NCI-H748 treated with DMSO at 0.1 percent for 48 hours (cell line): ENCODE measurements at regions not wholly inside any gene's neighbourhood (a gene's known extent, or its start where the extent isn't known, plus 50 kb on each side); places are given as distances from the start of the nearest gene placed in this dataset.
"Not testable (repeated sequence)": the region's sequence is repeated elsewhere in the genome, so short reads cannot be mapped to it uniquely, and the experiment has no call there.

ENCODE experiments used
- DNase-seq: peaks from one replicate; lab custom pipeline; 2025; lab: John Stamatoyannopoulos, UW

- DNase-seq = not testable (repeated sequence)
Observed at GRCh38 chr15:24311692-24312091, 363.9 kb upstream of the NPAP1 start.

DNA sequence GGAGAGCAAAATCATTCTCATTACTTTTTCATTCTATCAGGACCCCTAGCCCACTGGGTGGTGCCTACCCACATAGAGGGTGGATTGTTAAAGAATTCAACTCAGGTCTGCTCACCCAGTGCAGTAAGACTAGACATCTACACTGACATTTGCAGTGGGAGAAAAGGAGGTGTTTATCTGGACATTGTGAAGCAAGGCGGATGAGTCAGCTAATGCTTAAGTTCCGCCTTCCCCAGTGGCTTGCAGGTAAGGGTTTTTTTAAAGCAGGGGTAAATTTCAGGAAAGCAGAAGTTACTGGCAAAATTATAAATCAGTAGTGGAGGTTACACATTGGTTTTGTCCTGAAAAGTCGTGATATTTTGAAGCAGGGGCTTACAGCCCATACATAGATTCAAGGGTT lies 359.2 kb upstream of the NPAP1 start:
- DNase-seq = not testable (repeated sequence)

DNA sequence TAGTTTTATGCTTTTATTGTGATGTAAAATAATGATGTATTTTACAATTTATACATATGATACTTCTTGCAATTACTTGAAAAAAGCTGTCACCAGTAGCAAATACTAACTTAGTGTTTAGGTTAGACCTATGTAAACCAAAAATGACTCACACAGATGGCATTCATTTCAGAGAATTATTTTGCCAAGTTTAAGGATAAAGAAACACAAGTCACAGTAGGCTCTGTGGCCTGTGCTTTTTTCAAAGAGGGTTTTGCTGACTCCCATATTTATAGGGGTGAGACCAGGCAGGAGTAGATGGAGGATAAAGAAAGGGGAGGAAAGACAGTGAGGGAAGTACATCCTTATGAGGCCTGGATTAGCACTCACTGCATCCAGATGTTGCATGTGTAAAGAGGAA lies 356.6 kb upstream of the NPAP1 start:
- no peak for DNase-seq

DNA sequence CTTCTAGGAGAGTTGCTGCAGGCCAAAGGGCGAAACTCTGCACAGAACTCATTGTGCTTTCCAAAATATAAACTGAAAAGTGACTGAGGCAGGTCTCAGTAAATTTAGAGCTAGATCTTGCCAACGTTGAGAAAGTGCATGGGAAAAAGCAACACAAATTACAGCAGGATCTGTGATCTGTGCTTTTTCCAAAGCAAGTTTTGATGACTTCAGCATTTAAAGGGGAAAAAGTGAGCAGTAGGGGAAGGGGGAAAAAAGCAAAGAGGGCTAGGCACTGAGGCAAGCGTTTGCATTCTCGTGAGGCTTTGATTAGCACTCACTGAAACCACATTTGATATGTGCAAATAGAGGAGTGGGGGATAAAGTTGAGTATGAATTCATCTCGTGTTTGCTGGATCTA lies 351.5 kb upstream of the NPAP1 start:
- DNase-seq = not testable (repeated sequence)

- not testable (repeated sequence) for DNase-seq
Observed at GRCh38 chr15:24326513-24326912, 349.1 kb upstream of the NPAP1 start.

GRCh38 chr15:24331964-24332363 lies 343.6 kb upstream of the NPAP1 start:
- not testable (repeated sequence) for DNase-seq

- DNase-seq = not testable (repeated sequence)
Observed at GRCh38 chr15:24341876-24342275, 333.7 kb upstream of the NPAP1 start.

- DNase-seq = not testable (repeated sequence)
Observed at GRCh38 chr15:24352777-24353176, 322.8 kb upstream of the NPAP1 start.

DNA sequence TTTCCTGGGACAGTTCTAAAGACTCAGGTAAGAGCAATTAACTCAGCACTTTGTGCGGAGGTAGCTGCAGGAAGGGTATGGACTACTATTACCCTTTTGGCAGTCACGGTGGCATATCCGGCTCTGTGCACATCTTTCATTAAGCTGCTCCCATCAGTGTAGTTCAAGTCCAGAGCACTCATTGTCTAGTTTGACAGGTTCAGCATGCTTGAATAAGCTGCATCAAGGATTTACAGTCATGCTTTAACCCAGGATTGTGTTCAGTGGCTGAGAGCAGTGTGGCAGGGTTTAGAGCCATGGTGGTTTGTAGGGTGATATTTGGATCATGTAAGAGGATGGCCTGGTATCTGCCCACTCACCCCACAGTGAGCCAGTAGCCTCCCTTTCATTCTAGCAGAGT lies 294.5 kb upstream of the NPAP1 start:
- DNase-seq = not testable (repeated sequence)

- DNase-seq = not testable (repeated sequence)
Observed at GRCh38 chr15:24385258-24385657, 290.3 kb upstream of the NPAP1 start.

GRCh38 chr15:24394303-24394702 lies 281.3 kb upstream of the NPAP1 start:
- no peak for DNase-seq

- DNase-seq = not testable (repeated sequence)
Observed at GRCh38 chr15:24412649-24413048, 262.9 kb upstream of the NPAP1 start.

DNA sequence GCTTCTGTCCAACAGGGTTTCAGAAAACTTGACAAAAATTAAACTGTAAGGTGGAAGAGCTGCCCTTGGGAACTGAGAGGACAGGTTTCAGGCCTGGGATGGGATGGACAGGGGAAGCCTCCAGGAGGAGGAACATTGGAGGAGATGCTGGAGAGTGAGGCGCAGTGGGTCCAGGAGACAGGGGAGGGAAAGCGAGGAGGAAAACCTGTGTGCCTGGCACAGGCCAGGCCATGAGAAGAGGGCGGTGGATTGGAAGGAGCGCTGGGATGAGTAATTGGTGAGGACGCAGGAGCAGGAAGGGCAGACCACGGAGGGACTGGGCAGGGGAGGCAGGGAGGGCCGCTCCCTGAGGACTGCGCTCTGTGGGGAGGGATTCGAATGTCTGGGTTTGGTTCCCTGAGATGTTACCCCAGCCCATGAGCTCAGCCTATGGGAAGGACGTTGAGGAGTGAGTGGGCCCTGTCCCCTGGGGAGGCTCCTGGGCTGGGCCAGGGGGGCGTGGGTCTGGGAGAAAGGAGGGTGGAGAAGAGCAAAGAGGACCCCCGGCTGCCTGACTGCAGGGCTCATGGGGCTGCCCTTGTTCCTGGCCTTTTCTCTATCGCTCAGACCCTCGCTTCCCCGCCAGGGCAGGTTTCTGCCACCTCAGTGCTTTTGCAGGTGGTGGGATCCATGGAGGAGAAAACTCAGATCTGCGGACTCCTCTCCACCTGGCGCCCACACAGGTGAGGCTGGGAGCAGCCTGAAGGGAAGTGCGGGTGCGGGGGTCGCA lies 249.1 kb upstream of the NPAP1 start:
- not testable (repeated sequence) for DNase-seq

DNA sequence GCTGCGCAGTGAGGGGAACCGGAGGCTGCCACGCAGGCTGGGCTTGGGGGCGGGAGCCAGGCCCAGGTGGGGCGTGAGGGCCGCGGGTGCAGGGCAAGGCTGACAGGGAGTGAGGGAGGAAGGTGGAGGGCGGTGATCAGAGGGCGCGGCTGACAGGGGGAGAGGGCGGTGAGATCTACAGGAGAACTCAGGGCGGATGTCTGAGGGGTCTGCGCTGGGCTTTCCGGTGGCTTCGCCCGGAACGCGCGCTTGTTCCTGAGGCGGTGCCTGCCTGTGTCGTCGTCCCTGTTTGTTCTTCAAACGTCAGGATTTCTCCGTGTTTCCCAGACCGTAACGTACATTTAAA lies 248.5 kb upstream of the NPAP1 start:
- not testable (repeated sequence) for DNase-seq

GRCh38 chr15:24435075-24435820 lies 240.3 kb upstream of the NPAP1 start:
- not testable (repeated sequence) for DNase-seq

GRCh38 chr15:24437270-24437669 lies 238.3 kb upstream of the NPAP1 start:
- not testable (repeated sequence) for DNase-seq

GRCh38 chr15:24437735-24438134 lies 237.8 kb upstream of the NPAP1 start:
- not testable (repeated sequence) for DNase-seq

- not testable (repeated sequence) for DNase-seq
Observed at GRCh38 chr15:24477107-24478025, 198.2 kb upstream of the NPAP1 start.

DNA sequence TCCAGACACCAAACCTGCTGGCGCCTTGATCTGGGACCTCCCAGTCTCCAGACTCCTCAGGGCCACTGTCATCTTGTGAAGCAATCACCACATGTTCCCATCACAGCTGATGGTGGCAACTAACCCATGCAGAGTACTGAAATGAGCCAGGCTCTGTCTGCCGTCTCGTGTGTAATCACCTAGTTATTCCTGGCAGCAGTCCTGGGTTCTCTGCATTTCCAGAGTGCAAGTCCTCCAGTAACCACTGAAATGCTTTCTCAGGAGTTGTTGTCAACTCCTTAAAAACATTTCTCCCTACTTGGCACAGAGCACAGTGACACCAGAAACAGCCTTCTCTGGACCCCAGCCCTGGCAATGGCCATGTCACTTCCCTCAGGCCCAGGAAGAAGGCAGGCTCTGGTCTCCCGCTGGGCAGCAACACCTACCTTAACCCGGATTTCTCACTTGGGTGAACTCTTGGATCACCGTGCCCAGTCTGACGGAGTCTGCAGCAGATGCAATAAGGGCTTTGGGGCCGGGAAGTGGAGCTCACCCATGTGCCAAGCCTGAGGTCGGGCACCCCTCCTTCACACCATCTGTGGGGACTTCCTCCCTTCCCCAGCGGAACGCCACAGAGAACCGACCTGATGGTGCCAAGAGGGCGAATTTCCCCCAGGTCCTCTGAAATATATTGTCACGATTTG lies 189.5 kb upstream of the NPAP1 start:
- DNase-seq = not testable (repeated sequence)

- DNase-seq = not testable (repeated sequence)
Observed at GRCh38 chr15:24488164-24488907, 187.2 kb upstream of the NPAP1 start.

DNA sequence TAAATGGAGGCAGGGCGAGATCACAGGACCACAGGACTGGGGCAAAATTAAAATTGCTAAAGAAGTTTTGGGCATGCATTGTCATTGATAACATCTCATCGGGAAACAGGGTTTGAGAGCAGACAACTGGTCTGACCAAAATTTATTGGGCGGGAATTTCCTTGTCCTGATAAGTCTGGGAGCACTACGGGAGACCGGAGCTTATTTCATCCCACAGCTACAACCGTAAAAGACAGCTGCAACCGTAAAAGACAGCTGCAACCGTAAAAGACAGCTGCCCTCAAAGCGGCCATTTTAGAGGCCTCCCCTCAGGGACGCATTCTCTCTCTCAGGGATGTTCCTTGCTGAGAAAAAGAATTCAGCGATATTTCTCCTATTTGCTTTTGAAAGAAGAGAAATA lies 170.4 kb upstream of the NPAP1 start:
- not testable (repeated sequence) for DNase-seq
